CD14-positive monocyte (primary cell): ENCODE measurements at regions not wholly inside any gene's neighbourhood (a gene's known extent, or its start where the extent isn't known, plus 50 kb on each side); places are given as distances from the start of the nearest gene placed in this dataset.

Experiments
- DNase-seq, 3 donors: peaks; one replicate each; pipeline ENCODE4 v3.0.0-alpha.2; 2011 to 2022
- H2AFZ ChIP-seq: 2 replicates; pipeline ENCODE4 v1.6.0; 2012; ENCODE audit warnings: mild to moderate bottlenecking, low read depth, low read length, inconsistent platforms; ENCODE audit not compliant: insufficient read depth, poor library complexity, severe bottlenecking
- H3K27ac ChIP-seq, 2 donors: 1 replicate in 1 of 2; 2 replicates in 1 of 2; pipeline ENCODE4 v1.5.1; 2012 to 2013; ENCODE audit warnings: low read length in 2 of 2, control low read depth in 1 of 2, inconsistent platforms in 1 of 2, low read depth in 1 of 2, mild to moderate bottlenecking in 1 of 2
- H3K27me3 ChIP-seq, 2 donors: one replicate each; pipeline versions ENCODE4 v1.6.0 to v1.6.1; 2011 to 2013; ENCODE audit warnings: low read length in 2 of 2; ENCODE audit not compliant: control insufficient read depth in 2 of 2, insufficient read depth in 2 of 2
- H3K36me3 ChIP-seq, 2 donors: replicated peaks in 1 of 2; 1 replicate in 1 of 2; 2 replicates in 1 of 2; pipeline versions ENCODE4 v1.5.1 to v1.6.1; 2012 to 2013; ENCODE audit warnings: low read length in 2 of 2, control low read depth in 1 of 2, inconsistent platforms in 1 of 2, mild to moderate bottlenecking in 1 of 2; ENCODE audit not compliant: insufficient read depth in 2 of 2, control insufficient read depth in 1 of 2
- H3K4me1 ChIP-seq, 2 donors: 1 replicate in 1 of 2; 2 replicates in 1 of 2; pipeline versions ENCODE4 v1.5.1 to v1.6.1; 2012 to 2013; ENCODE audit warnings: low read length in 2 of 2, control low read depth in 1 of 2, inconsistent platforms in 1 of 2, mild to moderate bottlenecking in 1 of 2, moderate library complexity in 1 of 2; ENCODE audit not compliant: insufficient read depth in 2 of 2, control insufficient read depth in 1 of 2
- H3K4me2 ChIP-seq: replicated peaks from 2 replicates; pipeline ENCODE3; 2012; ENCODE audit warnings: low read length, moderate library complexity, mild to moderate bottlenecking; ENCODE audit not compliant: poor library complexity, severe bottlenecking; ENCODE audit errors: extremely low read depth
- H3K4me3 ChIP-seq, 3 experiments: fragments of 200-600 bp in 1 of 3; sonication (generic) in 1 of 3; replicated peaks in 1 of 3; 1 replicate in 2 of 3; 2 replicates in 1 of 3; pipeline ENCODE4 v1.5.1; 2011 to 2013; ENCODE audit warnings: low read length in 3 of 3, mild to moderate bottlenecking in 3 of 3, control low read depth in 2 of 3, low read depth in 2 of 3, inconsistent platforms in 1 of 3, moderate library complexity in 1 of 3
- H3K79me2 ChIP-seq: 2 replicates; pipeline ENCODE4 v1.6.0; 2012; ENCODE audit warnings: mild to moderate bottlenecking, control low read depth, inconsistent platforms, low read length, moderate library complexity; ENCODE audit not compliant: insufficient read depth
- H3K9ac ChIP-seq: 2 replicates; pipeline ENCODE4 v1.6.0; 2017; ENCODE audit warnings: low read length, mild to moderate bottlenecking; ENCODE audit not compliant: insufficient read depth, poor library complexity, severe bottlenecking
- H3K9me3 ChIP-seq, 2 donors: replicated peaks in 1 of 2; 1 replicate in 1 of 2; 2 replicates in 1 of 2; pipeline versions ENCODE4 v1.5.1 to v1.6.1; 2012 to 2013; ENCODE audit warnings: low read length in 2 of 2, control low read depth in 1 of 2; ENCODE audit not compliant: control insufficient read depth in 1 of 2, insufficient read depth in 1 of 2
- H4K20me1 ChIP-seq: 2 replicates; pipeline ENCODE4 v1.6.0; 2012; ENCODE audit warnings: mild to moderate bottlenecking, low read length, control low read depth, moderate library complexity; ENCODE audit not compliant: insufficient read depth
- H3K27ac Mint-ChIP-seq, 7 donors: one replicate each; pipeline ENCODE4 v1.8.0; 2020; ENCODE audit warnings: mild to moderate bottlenecking in 7 of 7, mixed read lengths in 7 of 7, moderate library complexity in 6 of 7, inconsistent platforms in 2 of 7
- H3K27me3 Mint-ChIP-seq, 3 donors: one replicate each; pipeline ENCODE4 v1.8.0; 2021 to 2022; ENCODE audit warnings: low read depth in 3 of 3, mild to moderate bottlenecking in 3 of 3, mixed read lengths in 3 of 3, moderate library complexity in 3 of 3, inconsistent platforms in 1 of 3
- H3K36me3 Mint-ChIP-seq, 2 donors: one replicate each; pipeline ENCODE4 v1.8.0; 2020; ENCODE audit warnings: mixed read lengths in 2 of 2, inconsistent platforms in 1 of 2, mild to moderate bottlenecking in 1 of 2
- H3K4me1 Mint-ChIP-seq: one replicate; pipeline ENCODE4 v1.8.0; 2020; ENCODE audit warnings: mild to moderate bottlenecking, mixed read lengths
- H3K4me3 Mint-ChIP-seq, 2 donors: one replicate each; pipeline ENCODE4 v1.8.0; 2020; ENCODE audit warnings: mild to moderate bottlenecking in 2 of 2, mixed read lengths in 2 of 2, moderate library complexity in 1 of 2
- H3K9me3 Mint-ChIP-seq, 7 donors: one replicate each; pipeline ENCODE4 v1.8.0; 2020 to 2022; ENCODE audit warnings: mixed read lengths in 7 of 7, mild to moderate bottlenecking in 6 of 7, moderate library complexity in 6 of 7, inconsistent platforms in 2 of 7
- WGBS: methylation state at CpG from one replicate; pipeline ENCODE4 v1.1.5; 2013; ENCODE audit warnings: missing lambda C conversion rate; ENCODE audit not compliant: insufficient coverage; 5-methylcytosine and 5-hydroxymethylcytosine counted together
- intact Hi-C, 2 donors: fragments of 100-400 bp; cut with micrococcal nuclease; formaldehyde crosslinking; loops; one replicate each; pipeline versions ENCODE4 v1.15.0 to v1.15.1; 2023
- TF ChIP-seq, protein P1 (sequence below): fragments of 200-600 bp; IDR thresholded peaks from one replicate; pipeline ENCODE4 v1.8.0; 2022; ENCODE audit warnings: antibody characterized with exemption, mild to moderate bottlenecking

DNA sequence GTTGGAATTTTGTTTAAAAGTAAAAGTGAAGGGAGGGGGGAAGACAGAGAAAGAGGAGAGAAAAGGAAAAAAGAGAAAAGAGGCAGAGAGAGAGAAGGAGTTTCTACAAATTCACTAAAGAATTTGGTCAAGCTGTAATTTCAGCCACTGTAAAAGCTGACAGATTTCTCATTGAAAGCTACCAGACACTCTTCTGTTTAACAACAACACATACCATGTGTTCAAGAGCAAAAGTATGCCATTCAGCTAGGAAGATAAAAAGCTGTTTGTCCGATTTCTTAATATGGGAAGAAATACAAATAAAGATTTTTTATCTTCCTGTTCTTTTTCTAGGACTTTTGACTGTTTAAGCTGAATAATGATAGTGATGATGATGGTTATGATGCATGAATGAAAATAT is 204.8 kb upstream of the RSPO3 start:
- DNase-seq: no peak
- Histone ChIP-seq H3K27me3 (no peaks in the 10 kb centered on the region), H2AFZ (no peak overlapping the region), H3K9ac (no peak overlapping the region), H3K79me2 (no peaks in the 10 kb centered on the region), H4K20me1 (no peaks in the 10 kb centered on the region), H3K36me3 (no peaks in the 10 kb centered on the region), H3K4me2 (no peak overlapping the region), H3K27ac (no peak overlapping the region), H3K4me1 (no peaks in the 10 kb centered on the region), H3K9me3 (no peaks in the 10 kb centered on the region), H3K4me3 (no peak overlapping the region)
- no peak overlapping the region for H3K27ac Mint-ChIP-seq
- no peaks in the 10 kb centered on the region for H3K36me3 Mint-ChIP-seq
- TF ChIP-seq, protein P1, sequence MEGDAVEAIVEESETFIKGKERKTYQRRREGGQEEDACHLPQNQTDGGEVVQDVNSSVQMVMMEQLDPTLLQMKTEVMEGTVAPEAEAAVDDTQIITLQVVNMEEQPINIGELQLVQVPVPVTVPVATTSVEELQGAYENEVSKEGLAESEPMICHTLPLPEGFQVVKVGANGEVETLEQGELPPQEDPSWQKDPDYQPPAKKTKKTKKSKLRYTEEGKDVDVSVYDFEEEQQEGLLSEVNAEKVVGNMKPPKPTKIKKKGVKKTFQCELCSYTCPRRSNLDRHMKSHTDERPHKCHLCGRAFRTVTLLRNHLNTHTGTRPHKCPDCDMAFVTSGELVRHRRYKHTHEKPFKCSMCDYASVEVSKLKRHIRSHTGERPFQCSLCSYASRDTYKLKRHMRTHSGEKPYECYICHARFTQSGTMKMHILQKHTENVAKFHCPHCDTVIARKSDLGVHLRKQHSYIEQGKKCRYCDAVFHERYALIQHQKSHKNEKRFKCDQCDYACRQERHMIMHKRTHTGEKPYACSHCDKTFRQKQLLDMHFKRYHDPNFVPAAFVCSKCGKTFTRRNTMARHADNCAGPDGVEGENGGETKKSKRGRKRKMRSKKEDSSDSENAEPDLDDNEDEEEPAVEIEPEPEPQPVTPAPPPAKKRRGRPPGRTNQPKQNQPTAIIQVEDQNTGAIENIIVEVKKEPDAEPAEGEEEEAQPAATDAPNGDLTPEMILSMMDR: no peak
- H3K4me3 Mint-ChIP-seq: no peak overlapping the region
- no peaks in the 10 kb centered on the region for H3K4me1 Mint-ChIP-seq
- intact Hi-C loops: no loop called here
- H3K27me3 Mint-ChIP-seq: no peaks in the 10 kb centered on the region
- WGBS: no CpG with 5 or more reads among the region's 1 CpG
- peaks cover 0 to 3% (median 0%) of the 10 kb centered on the region in 7 donors for H3K9me3 Mint-ChIP-seq

DNA sequence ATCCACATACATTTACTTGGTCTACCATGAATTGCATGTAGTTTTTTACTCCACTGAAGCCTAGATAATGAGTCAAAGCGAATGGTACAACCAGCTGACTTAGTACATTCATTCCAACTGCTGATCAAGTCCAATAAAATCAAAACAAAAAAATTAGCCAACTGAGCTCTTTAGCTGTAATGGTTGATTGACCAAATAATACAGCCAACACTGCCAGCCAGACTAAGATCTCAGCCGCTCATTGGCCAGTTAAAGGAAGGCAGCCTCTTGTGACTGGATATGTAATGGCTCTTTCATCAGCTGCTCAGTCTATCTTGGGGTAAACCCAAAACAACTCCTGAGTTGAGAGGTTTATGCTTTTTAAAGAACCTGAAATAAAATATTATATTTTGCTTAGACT is 204.3 kb upstream of the RSPO3 start:
- 100% methylated on average over 1 of the region's 2 CpGs for WGBS
- Mint-ChIP-seq H3K36me3 (no peaks in the 10 kb centered on the region), H3K27ac (no peak overlapping the region), H3K4me3 (no peak overlapping the region), H3K9me3 (peaks cover 0 to 3% (median 0%) of the 10 kb centered on the region in 7 donors), H3K4me1 (no peaks in the 10 kb centered on the region), H3K27me3 (no peaks in the 10 kb centered on the region)
- Histone ChIP-seq H3K27ac (no peak overlapping the region), H3K4me1 (no peaks in the 10 kb centered on the region), H3K79me2 (no peaks in the 10 kb centered on the region), H3K9me3 (no peaks in the 10 kb centered on the region), H3K9ac (no peak overlapping the region), H3K27me3 (no peaks in the 10 kb centered on the region), H4K20me1 (no peaks in the 10 kb centered on the region), H3K36me3 (no peaks in the 10 kb centered on the region), H3K4me2 (no peak overlapping the region), H2AFZ (no peak overlapping the region), H3K4me3 (no peak overlapping the region)
- no peak for DNase-seq
- intact Hi-C loops: no loop called here
- TF ChIP-seq, protein P1: no peak
